HG03378 (cell line): ENCODE measurements at regions not wholly inside any gene's neighbourhood (a gene's known extent, or its start where the extent isn't known, plus 50 kb on each side); places are given as distances from the start of the nearest gene placed in this dataset.

Source experiments
- ATAC-seq: cut with Tn5 transposase; IDR thresholded peaks from one replicate; pipeline ENCODE4 v1.9.1; 2021; ENCODE audit warnings: mild to moderate bottlenecking, moderate library complexity; ENCODE audit not compliant: unreplicated experiment

- ATAC-seq: no peak
These were observed 455.4 kb downstream of the EBF1 start for GRCh38 chr5:158644301-158644700.

GRCh38 chr5:158643840-158644239, 455.9 kb downstream of the EBF1 start:
- no peak for ATAC-seq

GRCh38 chr5:158642879-158643278, 456.8 kb downstream of the EBF1 start:
- no peak for ATAC-seq

- no peak for ATAC-seq
These were observed 458.7 kb downstream of the EBF1 start for GRCh38 chr5:158641016-158641415.

GRCh38 chr5:158640593-158640980, 459.1 kb downstream of the EBF1 start:
- no peak for ATAC-seq

GRCh38 chr5:158639881-158640592, 459.7 kb downstream of the EBF1 start:
- ATAC-seq: no peak

- ATAC-seq: no peak
These were observed 461.3 kb downstream of the EBF1 start for GRCh38 chr5:158638396-158638795.

- ATAC-seq: no peak
These were observed 462.7 kb downstream of the EBF1 start for GRCh38 chr5:158637039-158637438.

GRCh38 chr5:158635565-158635964, 464.2 kb downstream of the EBF1 start:
- no peak for ATAC-seq

GRCh38 chr5:158634714-158635113, 465.0 kb downstream of the EBF1 start:
- ATAC-seq: no peak

GRCh38 chr5:158629591-158630312, 470.0 kb downstream of the EBF1 start:
- ATAC-seq: no peak

- no peak for ATAC-seq
These were observed 473.0 kb downstream of the EBF1 start for GRCh38 chr5:158626718-158627117.

- no peak for ATAC-seq
These were observed 475.7 kb downstream of the EBF1 start for GRCh38 chr5:158623971-158624370.

GRCh38 chr5:158621391-158621790, 478.3 kb downstream of the EBF1 start:
- no peak for ATAC-seq

GRCh38 chr5:158619083-158619788, 480.5 kb downstream of the EBF1 start:
- ATAC-seq: no peak

GRCh38 chr5:158618256-158618655, 481.5 kb downstream of the EBF1 start:
- no peak for ATAC-seq

- ATAC-seq: no peak
These were observed 483.0 kb downstream of the EBF1 start for GRCh38 chr5:158616707-158617106.

GRCh38 chr5:158614951-158615350, 484.8 kb downstream of the EBF1 start:
- ATAC-seq: no peak

GRCh38 chr5:158611581-158611980, 488.1 kb downstream of the EBF1 start:
- no peak for ATAC-seq

- ATAC-seq: no peak
These were observed 489.7 kb downstream of the EBF1 start for GRCh38 chr5:158610051-158610415.

GRCh38 chr5:158609333-158610050, 490.2 kb downstream of the EBF1 start:
- no peak for ATAC-seq
